Transverse colon (tissue), 3 donors: ENCODE measurements at regions not wholly inside any gene's neighbourhood (a gene's known extent, or its start where the extent isn't known, plus 50 kb on each side); places are given as distances from the start of the nearest gene placed in this dataset.

Source experiments
- CTCF ChIP-seq, 5 experiments: fragments of 200-600 bp in 3 of 5; fragments of 450-650 bp in 2 of 5; sonication (generic) in 3 of 5; IDR thresholded peaks; 1 replicate in 2 of 5; 2 replicates in 3 of 5; pipeline ENCODE4 v1.5.1; 2016 to 2017; ENCODE audit warnings: antibody characterized with exemption in 5 of 5, inconsistent platforms in 3 of 5, mild to moderate bottlenecking in 2 of 5, moderate library complexity in 1 of 5
- EP300 ChIP-seq: sonication (generic); formaldehyde crosslinking; IDR thresholded peaks from one replicate; pipeline ENCODE4 v1.6.1; 2017; ENCODE audit warnings: antibody characterized with exemption, low read depth
- POLR2A ChIP-seq: fragments of 450-650 bp; IDR thresholded peaks from one replicate; pipeline ENCODE4 v1.6.1; 2016; ENCODE audit warnings: antibody characterized with exemption, mild to moderate bottlenecking, moderate library complexity

- no peak for TF ChIP-seq CTCF (IDR thresholded peaks at IDR 0.05)
- no peak for TF ChIP-seq POLR2A
- no peak for TF ChIP-seq EP300
These were observed 1866.1 kb upstream of the NUDT12 start for GRCh38 chr5:105428451-105429380.
